HG02870 (cell line): ENCODE measurements at regions not wholly inside any gene's neighbourhood (a gene's known extent, or its start where the extent isn't known, plus 50 kb on each side); places are given as distances from the start of the nearest gene placed in this dataset.
A peak's percentile ranks its signal among the peaks of the same experiment; 100 is the strongest.
"Not testable (repeated sequence)": the region's sequence is repeated elsewhere in the genome, so short reads cannot be mapped to it uniquely, and the experiment has no call there.

ENCODE experiments used
- ATAC-seq: cut with Tn5 transposase; IDR thresholded peaks from one replicate; pipeline ENCODE4 v1.9.1; 2021; ENCODE audit warnings: mild to moderate bottlenecking, moderate library complexity; ENCODE audit not compliant: unreplicated experiment

- ATAC-seq: peak; percentile 45
Measured at GRCh38 chr13:73820688-73821087, 313.5 kb downstream of the KLF12 start.

GRCh38 chr13:73820285-73820684 lies 313.9 kb downstream of the KLF12 start:
- ATAC-seq: no peak

- no peak for ATAC-seq
Measured at GRCh38 chr13:73819711-73820110, 314.5 kb downstream of the KLF12 start.

GRCh38 chr13:73816702-73817101 lies 317.5 kb downstream of the KLF12 start:
- ATAC-seq: no peak

GRCh38 chr13:73815796-73816195 lies 318.4 kb downstream of the KLF12 start:
- no peak for ATAC-seq

- no peak for ATAC-seq
Measured at GRCh38 chr13:73810647-73811046, 323.6 kb downstream of the KLF12 start.

- ATAC-seq: no peak
Measured at GRCh38 chr13:73809561-73809960, 324.6 kb downstream of the KLF12 start.

- ATAC-seq: no peak
Measured at GRCh38 chr13:73808318-73808717, 325.9 kb downstream of the KLF12 start.

- not testable (repeated sequence) for ATAC-seq
Measured at GRCh38 chr13:73805326-73805958, 328.8 kb downstream of the KLF12 start.

- ATAC-seq: no peak
Measured at GRCh38 chr13:73803997-73804396, 330.2 kb downstream of the KLF12 start.

GRCh38 chr13:73800011-73800410 lies 334.2 kb downstream of the KLF12 start:
- ATAC-seq: no peak

- no peak for ATAC-seq
Measured at GRCh38 chr13:73794755-73795154, 339.4 kb downstream of the KLF12 start.

GRCh38 chr13:73793361-73793760 lies 340.8 kb downstream of the KLF12 start:
- ATAC-seq: no peak

- no peak for ATAC-seq
Measured at GRCh38 chr13:73792796-73793195, 341.4 kb downstream of the KLF12 start.

- no peak for ATAC-seq
Measured at GRCh38 chr13:73782450-73783449, 351.5 kb downstream of the KLF12 start.

- no peak for ATAC-seq
Measured at GRCh38 chr13:73781384-73781783, 352.8 kb downstream of the KLF12 start.

GRCh38 chr13:73779881-73780280 lies 354.3 kb downstream of the KLF12 start:
- no peak for ATAC-seq

- ATAC-seq: no peak
Measured at GRCh38 chr13:73778242-73778864, 355.9 kb downstream of the KLF12 start.

- no peak for ATAC-seq
Measured at GRCh38 chr13:73777134-73777533, 357.1 kb downstream of the KLF12 start.

GRCh38 chr13:73776151-73776785 lies 357.9 kb downstream of the KLF12 start:
- no peak for ATAC-seq

GRCh38 chr13:73773168-73773549 lies 361.0 kb downstream of the KLF12 start:
- ATAC-seq: no peak
